Panc1 (cell line): ENCODE measurements at regions not wholly inside any gene's neighbourhood (a gene's known extent, or its start where the extent isn't known, plus 50 kb on each side); places are given as distances from the start of the nearest gene placed in this dataset.

ENCODE experiments used
- ATAC-seq: fragments of 200-7000 bp; cut with Tn5 transposase; 2 replicates; pipeline ENCODE4 v1.9.1; 2020; ENCODE audit warnings: mild to moderate bottlenecking, moderate library complexity
- BruUV-seq: library from RNA; stranded (reverse); fragments of 400-500 nt; replicated peaks from 2 replicates; lab custom pipeline; 2021; lab: Mats Ljungman, UMichigan
- CTCF ChIA-PET: fragments of 300-600 bp; sonication (Branson Sonifier 250); formaldehyde crosslinking; loops from one replicate; lab custom pipeline; 2022; ENCODE audit warnings: antibody characterized with exemption; lab: Charles Lee
- POLR2A ChIA-PET: fragments of 300-600 bp; sonication (Branson Sonifier 250); formaldehyde crosslinking; loops from one replicate; lab custom pipeline; 2022; ENCODE audit warnings: antibody characterized with exemption; lab: Charles Lee
- DNase-seq: peaks from one replicate; pipeline ENCODE4 v3.0.0-alpha.2; 2010; ENCODE audit warnings: low read depth, low spot score
- H3K27ac ChIP-seq: 2 replicates; pipeline ENCODE4 v1.5.1; 2011; ENCODE audit warnings: mild to moderate bottlenecking, low read length, inconsistent platforms
- H3K27me3 ChIP-seq: fragments of 200-500 bp; sonication (Bioruptor generic); 2 replicates; pipeline ENCODE4 v1.6.0; 2014; ENCODE audit warnings: low read length, inconsistent platforms; ENCODE audit not compliant: control insufficient read depth, insufficient read depth
- H3K36me3 ChIP-seq: fragments of 200-500 bp; sonication (Bioruptor generic); 2 replicates; pipeline ENCODE4 v1.5.1; 2014; ENCODE audit warnings: inconsistent platforms, mild to moderate bottlenecking, low read length, moderate library complexity; ENCODE audit not compliant: control insufficient read depth, insufficient read depth
- H3K4me1 ChIP-seq: 2 replicates; pipeline ENCODE4 v1.5.1; 2011; ENCODE audit warnings: inconsistent platforms, mild to moderate bottlenecking, low read length, moderate library complexity; ENCODE audit not compliant: control insufficient read depth, insufficient read depth
- H3K4me3 ChIP-seq, 2 experiments: 2 replicates each; pipeline ENCODE4 v1.5.1; 2011 to 2012; ENCODE audit warnings: low read depth in 2 of 2, low read length in 2 of 2, mild to moderate bottlenecking in 2 of 2, inconsistent platforms in 1 of 2, moderate library complexity in 1 of 2
- H3K9me3 ChIP-seq: fragments of 200-500 bp; sonication (Bioruptor generic); 2 replicates; pipeline ENCODE4 v1.5.1; 2014; ENCODE audit warnings: low read depth, mild to moderate bottlenecking, inconsistent platforms, low read length, moderate library complexity; ENCODE audit not compliant: control insufficient read depth, insufficient read depth
- CTCF ChIP-seq: fragments of 450-650 bp; IDR thresholded peaks from 2 replicates; pipeline ENCODE4 v1.5.1; 2017; ENCODE audit warnings: mild to moderate bottlenecking
- POLR2AphosphoS5 ChIP-seq: IDR thresholded peaks from 2 replicates; pipeline ENCODE4 v1.6.1; 2012; ENCODE audit warnings: mild to moderate bottlenecking, low read depth, low read length, moderate library complexity
- REST ChIP-seq, 2 experiments: IDR thresholded peaks; 2 replicates each; pipeline ENCODE4 v1.6.1; 2011 to 2012; ENCODE audit warnings: low read depth in 2 of 2, control low read depth in 1 of 2, low read length in 1 of 2, mild to moderate bottlenecking in 1 of 2, moderate library complexity in 1 of 2; ENCODE audit not compliant: insufficient read depth in 1 of 2
- SIN3A ChIP-seq: IDR thresholded peaks from 2 replicates; pipeline ENCODE4 v1.6.1; 2012; ENCODE audit warnings: low read depth, mild to moderate bottlenecking, low read length, moderate library complexity, borderline replicate concordance; ENCODE audit not compliant: insufficient read depth
- TCF7L2 ChIP-seq: IDR thresholded peaks from 2 replicates; pipeline ENCODE4 v1.6.1; 2011; ENCODE audit warnings: mild to moderate bottlenecking, low read depth, low read length, inconsistent platforms
- in situ Hi-C: cut with HindIII; loops from 2 replicates; pipeline ENCODE4 v1.10.0; 2016; ENCODE audit warnings: low sequenced_read_pairs, low pct_unique_long_range_greater_than_20kb
- intact Hi-C: fragments of 100-400 bp; cut with micrococcal nuclease; formaldehyde crosslinking; loops from one replicate; pipeline ENCODE4 v1.10.0; 2022; ENCODE audit not compliant: unreplicated experiment

- ChIA-PET CTCF (no interaction called here), POLR2A (no interaction called here)
- H3K4me1 ChIP-seq = no peaks in the 10 kb centered on the region
- BruUV-seq = no TSS peak
- DNase-seq (no peak), ATAC-seq (no peak)
- intact Hi-C loops = no loop called here
- H3K4me3 ChIP-seq = no peak overlapping the region
- TF ChIP-seq SIN3A (no peak), CTCF (no peak)
- no peaks in the 10 kb centered on the region for H3K27me3 ChIP-seq
- in situ Hi-C loops = loop anchor here (10.0 kb wide), 1 partner anchor 291 kb away; no protein-coding TSS in a partner anchor
- no peak overlapping the region for H3K27ac ChIP-seq
- H3K36me3 ChIP-seq = no peaks in the 10 kb centered on the region
- no peaks in the 10 kb centered on the region for H3K9me3 ChIP-seq
Measured at GRCh38 chr11:56843816-56844215, 95.3 kb upstream of the OR9G4 start.

GRCh38 chr11:56842814-56843794, 94.6 kb upstream of the OR9G4 start:
- ChIA-PET POLR2A (no interaction called here), CTCF (no interaction called here)
- Histone ChIP-seq H3K4me1 (no peaks in the 10 kb centered on the region), H3K27ac (no peak overlapping the region), H3K27me3 (no peaks in the 10 kb centered on the region), H3K4me3 (no peak overlapping the region), H3K36me3 (no peaks in the 10 kb centered on the region), H3K9me3 (no peaks in the 10 kb centered on the region)
- no TSS peak for BruUV-seq
- ATAC-seq = no peak
- TF ChIP-seq TCF7L2 (no peak), SIN3A (no peak), POLR2AphosphoS5 (no peak), CTCF (no peak), REST (IDR thresholded peaks at IDR 0.05; ENCODE audit: insufficient read depth in 1 of 2, low read depth in 2 of 2, low read length in 1 of 2) (no peak)
- intact Hi-C loops = no loop called here
- no peak for DNase-seq
- in situ Hi-C loops = loop anchor here (10.0 kb wide), 1 partner anchor 292 kb away; no protein-coding TSS in a partner anchor
